H1 (cell line): ENCODE measurements at regions not wholly inside any gene's neighbourhood (a gene's known extent, or its start where the extent isn't known, plus 50 kb on each side); places are given as distances from the start of the nearest gene placed in this dataset.

ENCODE experiments used
- CTCF ChIA-PET: fragments of 300-600 bp; sonication (Branson Sonifier 250); formaldehyde crosslinking; loops from one replicate; lab custom pipeline; 2021; ENCODE audit not compliant: partially characterized antibody; lab: Charles Lee
- POLR2A ChIA-PET: fragments of 300-600 bp; sonication (Branson Sonifier 250); formaldehyde crosslinking; loops from one replicate; lab custom pipeline; 2021; ENCODE audit warnings: inconsistent platforms; ENCODE audit not compliant: partially characterized antibody; lab: Charles Lee
- DNase-seq, 2 experiments: peaks; one replicate each; pipeline versions ENCODE4 v3.0.0 to v3.0.0-alpha.2; 2010 to 2022; ENCODE audit warnings: low spot score in 2 of 2, low read depth in 1 of 2, mixed read lengths in 1 of 2
- FAIRE-seq: peaks from 2 replicates; lab custom pipeline; 2011; peaks lifted over from hg19 to GRCh38; lab: Jason Lieb, UNC
- H2AFZ ChIP-seq: 2 replicates; pipeline ENCODE4 v1.8.1; 2012; ENCODE audit warnings: low read length, inconsistent platforms
- H2AK5ac ChIP-seq: 2 replicates; pipeline ENCODE4 v1.6.1; 2013; ENCODE audit warnings: low read depth, low read length
- H2BK120ac ChIP-seq: replicated peaks from 2 replicates; pipeline ENCODE3; 2013; ENCODE audit warnings: low read depth, low read length, inconsistent platforms
- H2BK12ac ChIP-seq: 2 replicates; pipeline ENCODE4 v1.6.1; 2013; ENCODE audit warnings: low read depth, low read length
- H2BK15ac ChIP-seq: 2 replicates; pipeline ENCODE4 v1.6.1; 2013; ENCODE audit warnings: low read length
- H2BK20ac ChIP-seq: 2 replicates; pipeline ENCODE4 v1.6.1; 2013; ENCODE audit warnings: low read length
- H2BK5ac ChIP-seq: 2 replicates; pipeline ENCODE4 v1.6.1; 2013; ENCODE audit warnings: low read depth, low read length
- H3K14ac ChIP-seq: 2 replicates; pipeline ENCODE4 v1.6.1; 2013; ENCODE audit warnings: inconsistent platforms; ENCODE audit not compliant: insufficient read length
- H3K18ac ChIP-seq: 2 replicates; pipeline ENCODE4 v1.6.1; 2013; ENCODE audit warnings: low read length; ENCODE audit errors: extremely low read depth
- H3K23ac ChIP-seq: 2 replicates; pipeline ENCODE4 v1.6.1; 2013; ENCODE audit warnings: inconsistent platforms; ENCODE audit not compliant: insufficient read length
- H3K23me2 ChIP-seq: 2 replicates; pipeline ENCODE4 v1.6.1; 2013; ENCODE audit warnings: low read depth, low read length
- H3K27ac ChIP-seq: 2 replicates; pipeline ENCODE4 v1.6.1; 2011; ENCODE audit warnings: low read depth, low read length, inconsistent platforms
- H3K27me3 ChIP-seq, 4 experiments: replicated peaks in 1 of 4; 1 replicate in 1 of 4; 2 replicates in 3 of 4; pipeline versions ENCODE4 v1.6.1 to v1.8.1; 2011 to 2013; ENCODE audit warnings: low read length in 3 of 4, mild to moderate bottlenecking in 3 of 4, inconsistent platforms in 2 of 4, mixed read lengths in 2 of 4, moderate library complexity in 1 of 4; ENCODE audit not compliant: control insufficient read depth in 3 of 4, insufficient read depth in 3 of 4; ENCODE audit errors: extremely low read depth in 1 of 4
- H3K36me3 ChIP-seq, 4 experiments: 2 replicates each; pipeline versions ENCODE4 v1.6.1 to v1.8.1; 2011 to 2013; ENCODE audit warnings: mild to moderate bottlenecking in 4 of 4, low read length in 3 of 4, moderate library complexity in 2 of 4, control low read depth in 1 of 4, inconsistent platforms in 1 of 4; ENCODE audit not compliant: insufficient read depth in 4 of 4, control insufficient read depth in 2 of 4
- H3K4ac ChIP-seq: replicated peaks from 2 replicates; pipeline ENCODE3; 2013; ENCODE audit warnings: low read length, low read depth, mixed read lengths, inconsistent platforms; ENCODE audit not compliant: insufficient read length
- H3K4me1 ChIP-seq, 4 experiments: replicated peaks in 1 of 4; 1 replicate in 1 of 4; 2 replicates in 3 of 4; pipeline versions ENCODE4 v1.6.1 to v1.8.1; 2011 to 2013; ENCODE audit warnings: low read length in 3 of 4, inconsistent platforms in 2 of 4, mixed read lengths in 1 of 4; ENCODE audit not compliant: insufficient read depth in 4 of 4, control insufficient read depth in 3 of 4
- H3K4me2 ChIP-seq, 2 experiments: 2 replicates each; pipeline versions ENCODE4 v1.6.1 to v1.8.1; 2011 to 2013; ENCODE audit warnings: low read depth in 2 of 2, low read length in 2 of 2, control low read depth in 1 of 2, inconsistent platforms in 1 of 2, mild to moderate bottlenecking in 1 of 2; ENCODE audit not compliant: insufficient read depth in 1 of 2
- H3K4me3 ChIP-seq, 4 experiments: fragments of 200-600, 300-600 bp in 1 of 4; sonication (generic), shearing (Covaris generic), sonication (Bioruptor Twin) in 1 of 4; 2 replicates each; pipeline versions ENCODE4 v1.5.1 to v1.8.1; 2011 to 2016; ENCODE audit warnings: low read length in 4 of 4, low read depth in 3 of 4, control low read depth in 2 of 4, inconsistent platforms in 2 of 4, mild to moderate bottlenecking in 2 of 4, mixed read lengths in 1 of 4, moderate library complexity in 1 of 4; ENCODE audit not compliant: insufficient read depth in 2 of 4; ENCODE audit errors: extremely low read depth in 1 of 4
- H3K56ac ChIP-seq: replicated peaks from 2 replicates; pipeline ENCODE3; 2013; ENCODE audit warnings: low read depth, mild to moderate bottlenecking, mixed read lengths, low read length, inconsistent platforms; ENCODE audit not compliant: insufficient read length
- H3K79me1 ChIP-seq: 2 replicates; pipeline ENCODE4 v1.6.1; 2013; ENCODE audit warnings: low read depth, low read length, control low read depth
- H3K79me2 ChIP-seq, 2 experiments: 2 replicates each; pipeline versions ENCODE4 v1.6.1 to v1.8.1; 2012 to 2013; ENCODE audit warnings: low read length in 2 of 2, mild to moderate bottlenecking in 2 of 2, inconsistent platforms in 1 of 2; ENCODE audit not compliant: insufficient read depth in 2 of 2, control insufficient read depth in 1 of 2
- H3K9ac ChIP-seq, 4 experiments: replicated peaks in 1 of 4; 1 replicate in 1 of 4; 2 replicates in 3 of 4; pipeline versions ENCODE4 v1.6.1 to v1.8.1; 2011 to 2013; ENCODE audit warnings: low read depth in 3 of 4, low read length in 3 of 4, control low read depth in 2 of 4, mild to moderate bottlenecking in 2 of 4, moderate library complexity in 2 of 4, inconsistent platforms in 1 of 4; ENCODE audit errors: extremely low read depth in 1 of 4
- H3K9me3 ChIP-seq, 2 experiments: 2 replicates each; pipeline versions ENCODE4 v1.6.1 to v1.8.1; 2012 to 2013; ENCODE audit warnings: mild to moderate bottlenecking in 2 of 2, moderate library complexity in 2 of 2, control low read depth in 1 of 2, inconsistent platforms in 1 of 2, low read depth in 1 of 2, low read length in 1 of 2, mixed read lengths in 1 of 2; ENCODE audit not compliant: insufficient read depth in 2 of 2
- H4K20me1 ChIP-seq, 2 experiments: replicated peaks in 1 of 2; 2 replicates each; pipeline versions ENCODE3 to v1.8.1; 2011 to 2013; ENCODE audit warnings: inconsistent platforms in 2 of 2, low read length in 2 of 2, mild to moderate bottlenecking in 1 of 2; ENCODE audit not compliant: insufficient read depth in 2 of 2, control insufficient read depth in 1 of 2
- H4K5ac ChIP-seq: 2 replicates; pipeline ENCODE4 v1.6.1; 2013; ENCODE audit warnings: low read length, low read depth, mixed read lengths, inconsistent platforms; ENCODE audit not compliant: insufficient read length
- H4K8ac ChIP-seq: 2 replicates; pipeline ENCODE4 v1.8.0; 2013; ENCODE audit warnings: mild to moderate bottlenecking, moderate library complexity, low read length, inconsistent platforms; ENCODE audit not compliant: insufficient read depth; ENCODE audit errors: extremely low read depth
- H4K91ac ChIP-seq: replicated peaks from 2 replicates; pipeline ENCODE3; 2013; ENCODE audit warnings: low read length, mixed read lengths, inconsistent platforms; ENCODE audit not compliant: insufficient read length
- BACH1 ChIP-seq: IDR thresholded peaks from 2 replicates; pipeline ENCODE4 v1.6.1; 2012; ENCODE audit warnings: low read length, improper control_type of control experiment
- CREB1 ChIP-seq: IDR thresholded peaks from 2 replicates; pipeline ENCODE4 v1.6.1; 2012; ENCODE audit warnings: inconsistent platforms
- EZH2 ChIP-seq: fragments of 200-600 bp; sonication (generic); IDR thresholded peaks from 2 replicates; pipeline ENCODE4 v1.7.1; 2012; ENCODE audit warnings: low read depth, mild to moderate bottlenecking, moderate library complexity, low read length, inconsistent platforms; ENCODE audit not compliant: severe bottlenecking
- GABPA ChIP-seq: IDR thresholded peaks from 2 replicates; pipeline ENCODE4 v1.6.1; 2011; ENCODE audit warnings: mild to moderate bottlenecking, low read length, moderate library complexity, borderline replicate concordance; ENCODE audit not compliant: insufficient read depth
- GTF2F1 ChIP-seq: IDR thresholded peaks from 2 replicates; pipeline ENCODE4 v1.6.1; 2012; ENCODE audit warnings: low read depth, low read length, improper control_type of control experiment, borderline replicate concordance
- POLR2A ChIP-seq, 2 experiments: IDR thresholded peaks; 1 replicate in 1 of 2; 2 replicates in 1 of 2; pipeline ENCODE4 v1.6.1; 2011; ENCODE audit warnings: low read depth in 2 of 2, low read length in 2 of 2, mild to moderate bottlenecking in 2 of 2; ENCODE audit errors: control extremely low read depth in 1 of 2
- RBBP5 ChIP-seq: IDR thresholded peaks from 2 replicates; pipeline ENCODE4 v1.7.1; 2012; ENCODE audit warnings: low read depth, mild to moderate bottlenecking, inconsistent platforms, low read length, moderate library complexity, borderline replicate concordance
- SP1 ChIP-seq: IDR thresholded peaks from 2 replicates; pipeline ENCODE4 v1.6.1; 2011; ENCODE audit warnings: low read depth, low read length
- SP2 ChIP-seq: IDR thresholded peaks from 2 replicates; pipeline ENCODE4 v1.6.1; 2012; ENCODE audit warnings: mild to moderate bottlenecking, low read length, inconsistent platforms
- SRF ChIP-seq: IDR thresholded peaks from 2 replicates; pipeline ENCODE4 v1.6.1; 2011; ENCODE audit warnings: mild to moderate bottlenecking, low read depth, low read length, moderate library complexity
- YY1 ChIP-seq: IDR thresholded peaks from 2 replicates; pipeline ENCODE4 v1.6.1; 2011; ENCODE audit warnings: low read depth, mild to moderate bottlenecking, low read length
- WGBS, 2 experiments: shearing (Covaris generic) in 1 of 2; methylation state at CpG; one replicate each; pipeline versions ENCODE4 v1.1.6 to v1.1.7; 2013 to 2015; ENCODE audit warnings: low lambda C conversion rate in 2 of 2, mixed read lengths in 2 of 2, inconsistent platforms in 1 of 2, low coverage in 1 of 2, missing lambda C conversion rate in 1 of 2; ENCODE audit not compliant: insufficient replicate concordance in 2 of 2, insufficient coverage in 1 of 2, insufficient read length in 1 of 2; ENCODE audit errors: extremely low coverage in 1 of 2, missing lambda C conversion rate in 1 of 2; 5-methylcytosine and 5-hydroxymethylcytosine counted together
- TF ChIP-seq, protein P1 (sequence below), 3 experiments: IDR thresholded peaks; 1 replicate in 2 of 3; 2 replicates in 1 of 3; pipeline versions ENCODE4 v1.5.1 to v1.6.1; 2011; ENCODE audit warnings: low read length in 3 of 3, mild to moderate bottlenecking in 3 of 3, inconsistent platforms in 2 of 3, low read depth in 1 of 3, moderate library complexity in 1 of 3; ENCODE audit not compliant: insufficient read depth in 1 of 3; ENCODE audit errors: control extremely low read depth in 1 of 3

GRCh38 chr4:179582164-179582905 lies 2140.1 kb upstream of the AGA start:
- H3K79me1 ChIP-seq, result no peaks in the 10 kb centered on the region
- H3K4ac ChIP-seq, result no peak overlapping the region
- H3K9ac ChIP-seq, result no peak overlapping the region
- no peak overlapping the region for H2BK15ac ChIP-seq
- H3K9me3 ChIP-seq, result no peaks in the 10 kb centered on the region
- no peak overlapping the region for H3K14ac ChIP-seq
- H3K23me2 ChIP-seq, result peaks cover 2% of the 10 kb centered on the region; the same call in 1 of the 2 replicates
- FAIRE-seq, result no peak
- no peak overlapping the region for H2AK5ac ChIP-seq
- no peak overlapping the region for H3K4me2 ChIP-seq
- no peak overlapping the region for H2BK5ac ChIP-seq
- no peak overlapping the region for H2BK12ac ChIP-seq
- H3K18ac ChIP-seq, result no peak overlapping the region
- POLR2A ChIA-PET, result no interaction called here
- no peak overlapping the region for H2BK20ac ChIP-seq
- 91% methylated on average over 3 of the region's 3 CpGs; no CpG with 5 or more reads in 1 of the 2 experiments for WGBS, 2 experiments
- H3K79me2 ChIP-seq, result no peaks in the 10 kb centered on the region
- no peak overlapping the region for H3K27ac ChIP-seq
- peaks cover 0 to 3% (median 1%) of the 10 kb centered on the region in 4 experiments; a peak in 2 of 7 replicates for H3K4me1 ChIP-seq
- no peaks in the 10 kb centered on the region for H3K27me3 ChIP-seq
- no peak overlapping the region for H4K91ac ChIP-seq
- H3K23ac ChIP-seq, result no peak overlapping the region
- H3K36me3 ChIP-seq, result no peaks in the 10 kb centered on the region
- H2BK120ac ChIP-seq, result no peak overlapping the region
- H3K56ac ChIP-seq, result no peak overlapping the region
- no peak overlapping the region for H4K8ac ChIP-seq
- no peak overlapping the region for H3K4me3 ChIP-seq
- no peak for DNase-seq
- H4K5ac ChIP-seq, result no peak overlapping the region
- no peak overlapping the region for H2AFZ ChIP-seq
- CTCF ChIA-PET, result no interaction called here
- no peaks in the 10 kb centered on the region for H4K20me1 ChIP-seq
- TF ChIP-seq YY1, result no peak
- TF ChIP-seq BACH1, result no peak
- no peak for TF ChIP-seq RBBP5
- no peak for TF ChIP-seq GTF2F1
- TF ChIP-seq GABPA, result no peak
- TF ChIP-seq CREB1, result no peak
- TF ChIP-seq, protein P1, sequence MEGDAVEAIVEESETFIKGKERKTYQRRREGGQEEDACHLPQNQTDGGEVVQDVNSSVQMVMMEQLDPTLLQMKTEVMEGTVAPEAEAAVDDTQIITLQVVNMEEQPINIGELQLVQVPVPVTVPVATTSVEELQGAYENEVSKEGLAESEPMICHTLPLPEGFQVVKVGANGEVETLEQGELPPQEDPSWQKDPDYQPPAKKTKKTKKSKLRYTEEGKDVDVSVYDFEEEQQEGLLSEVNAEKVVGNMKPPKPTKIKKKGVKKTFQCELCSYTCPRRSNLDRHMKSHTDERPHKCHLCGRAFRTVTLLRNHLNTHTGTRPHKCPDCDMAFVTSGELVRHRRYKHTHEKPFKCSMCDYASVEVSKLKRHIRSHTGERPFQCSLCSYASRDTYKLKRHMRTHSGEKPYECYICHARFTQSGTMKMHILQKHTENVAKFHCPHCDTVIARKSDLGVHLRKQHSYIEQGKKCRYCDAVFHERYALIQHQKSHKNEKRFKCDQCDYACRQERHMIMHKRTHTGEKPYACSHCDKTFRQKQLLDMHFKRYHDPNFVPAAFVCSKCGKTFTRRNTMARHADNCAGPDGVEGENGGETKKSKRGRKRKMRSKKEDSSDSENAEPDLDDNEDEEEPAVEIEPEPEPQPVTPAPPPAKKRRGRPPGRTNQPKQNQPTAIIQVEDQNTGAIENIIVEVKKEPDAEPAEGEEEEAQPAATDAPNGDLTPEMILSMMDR (IDR thresholded peaks at IDR 0.05; ENCODE audit: control extremely low read depth in 1 of 3, insufficient read depth in 1 of 3, low read depth in 1 of 3, low read length in 3 of 3), result no peak
- no peak for TF ChIP-seq EZH2
- no peak for TF ChIP-seq POLR2A (IDR thresholded peaks at IDR 0.05; ENCODE audit: control extremely low read depth in 1 of 2, low read depth in 2 of 2, low read length in 2 of 2)
- TF ChIP-seq SP2, result no peak
- TF ChIP-seq SRF, result no peak
- TF ChIP-seq SP1, result no peak
